ENCODE measurements at regions not wholly inside any gene's neighbourhood (a gene's known extent, or its start where the extent isn't known, plus 50 kb on each side); places are given as distances from the start of the nearest gene placed in this dataset.
A peak's percentile ranks its signal among the peaks of the same experiment; 100 is the strongest.

DNA sequence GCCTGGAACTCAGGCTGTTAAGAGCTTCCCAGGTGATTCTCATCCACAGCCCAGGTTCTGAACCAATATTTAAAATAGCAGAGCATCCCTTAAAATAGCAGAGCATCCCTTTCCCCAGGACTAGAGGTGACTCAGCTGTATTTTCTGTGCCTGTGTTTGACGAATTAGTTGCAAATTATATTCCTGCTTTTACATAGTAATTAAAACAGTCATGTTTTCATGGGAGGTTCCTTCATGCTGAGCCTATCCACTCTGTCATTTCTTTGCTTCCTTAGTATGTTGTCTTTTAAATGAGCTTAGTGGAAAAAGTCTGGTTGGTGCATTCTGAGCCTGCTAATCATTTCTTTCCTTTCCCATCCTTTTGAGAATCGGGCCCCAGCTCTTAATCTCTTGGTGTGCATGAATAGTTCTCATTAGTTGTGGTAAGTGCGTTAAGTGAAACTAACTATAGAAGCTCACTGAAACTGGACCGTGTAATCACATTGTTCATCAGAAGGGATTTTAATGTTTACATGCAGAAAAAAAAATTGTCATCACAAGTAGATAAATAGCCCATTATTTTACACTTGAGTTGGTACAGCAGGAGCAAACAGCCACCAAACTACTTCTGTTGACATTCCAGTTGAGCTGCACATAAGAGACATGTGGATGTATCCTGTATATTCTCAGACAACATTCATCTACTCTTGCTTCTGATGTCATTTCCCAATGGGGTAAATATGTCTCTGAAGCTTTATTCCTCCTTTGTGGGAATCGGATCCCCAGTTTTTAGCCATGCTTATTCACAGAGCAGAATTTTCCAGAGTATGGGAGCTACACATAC is 596.9 kb upstream of the WWC1 start:
- TF ChIP-seq, protein P1, sequence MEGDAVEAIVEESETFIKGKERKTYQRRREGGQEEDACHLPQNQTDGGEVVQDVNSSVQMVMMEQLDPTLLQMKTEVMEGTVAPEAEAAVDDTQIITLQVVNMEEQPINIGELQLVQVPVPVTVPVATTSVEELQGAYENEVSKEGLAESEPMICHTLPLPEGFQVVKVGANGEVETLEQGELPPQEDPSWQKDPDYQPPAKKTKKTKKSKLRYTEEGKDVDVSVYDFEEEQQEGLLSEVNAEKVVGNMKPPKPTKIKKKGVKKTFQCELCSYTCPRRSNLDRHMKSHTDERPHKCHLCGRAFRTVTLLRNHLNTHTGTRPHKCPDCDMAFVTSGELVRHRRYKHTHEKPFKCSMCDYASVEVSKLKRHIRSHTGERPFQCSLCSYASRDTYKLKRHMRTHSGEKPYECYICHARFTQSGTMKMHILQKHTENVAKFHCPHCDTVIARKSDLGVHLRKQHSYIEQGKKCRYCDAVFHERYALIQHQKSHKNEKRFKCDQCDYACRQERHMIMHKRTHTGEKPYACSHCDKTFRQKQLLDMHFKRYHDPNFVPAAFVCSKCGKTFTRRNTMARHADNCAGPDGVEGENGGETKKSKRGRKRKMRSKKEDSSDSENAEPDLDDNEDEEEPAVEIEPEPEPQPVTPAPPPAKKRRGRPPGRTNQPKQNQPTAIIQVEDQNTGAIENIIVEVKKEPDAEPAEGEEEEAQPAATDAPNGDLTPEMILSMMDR (conservative IDR thresholded peaks at IDR 0.05; ENCODE audit: low read depth, low read length): no peak
- no peak overlapping the region for H3K4me3 ChIP-seq (ENCODE audit: low read length)
- DNase-seq (ENCODE audit: low read depth): no peak

DNA sequence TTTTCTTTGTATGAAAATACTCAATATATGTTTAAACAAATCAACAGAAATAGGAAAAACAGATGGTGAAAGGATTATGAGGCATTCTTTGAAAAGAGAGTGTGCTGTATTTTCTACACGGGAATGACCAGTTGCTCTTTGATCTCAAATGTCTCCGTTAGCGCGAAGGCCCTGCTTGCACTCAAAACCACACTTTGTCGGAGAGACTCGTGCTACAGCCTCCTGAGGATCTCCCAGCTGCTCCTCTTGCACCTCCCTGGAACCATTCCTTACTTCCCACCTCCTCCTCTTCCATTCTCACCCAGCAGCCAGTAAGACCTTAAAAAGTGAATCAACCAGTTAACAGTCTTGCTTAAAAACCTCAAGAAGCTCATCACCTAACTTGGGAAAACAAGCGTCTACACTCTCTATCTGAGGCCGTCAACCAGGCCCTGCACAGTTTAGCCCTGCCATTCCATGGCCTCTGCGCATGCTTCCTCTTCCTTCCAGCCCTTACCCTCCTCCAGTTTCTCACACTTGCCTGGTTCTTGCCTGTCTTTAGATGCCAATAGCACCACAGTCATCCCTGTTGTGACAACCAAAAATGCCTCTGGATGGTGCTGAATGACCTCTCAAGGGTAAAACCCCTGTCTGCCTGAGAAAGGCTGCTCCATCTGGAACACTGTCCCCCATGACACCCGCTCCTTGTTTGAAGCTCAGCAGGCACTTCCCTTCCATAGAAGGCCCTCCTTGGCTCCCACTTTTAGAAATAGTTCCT is 594.7 kb upstream of the WWC1 start:
- no peak overlapping the region for H3K4me3 ChIP-seq (ENCODE audit: low read length)
- DNase-seq (ENCODE audit: low read depth): no peak
- TF ChIP-seq, protein P1 (conservative IDR thresholded peaks at IDR 0.05; ENCODE audit: low read depth, low read length): no peak

DNA sequence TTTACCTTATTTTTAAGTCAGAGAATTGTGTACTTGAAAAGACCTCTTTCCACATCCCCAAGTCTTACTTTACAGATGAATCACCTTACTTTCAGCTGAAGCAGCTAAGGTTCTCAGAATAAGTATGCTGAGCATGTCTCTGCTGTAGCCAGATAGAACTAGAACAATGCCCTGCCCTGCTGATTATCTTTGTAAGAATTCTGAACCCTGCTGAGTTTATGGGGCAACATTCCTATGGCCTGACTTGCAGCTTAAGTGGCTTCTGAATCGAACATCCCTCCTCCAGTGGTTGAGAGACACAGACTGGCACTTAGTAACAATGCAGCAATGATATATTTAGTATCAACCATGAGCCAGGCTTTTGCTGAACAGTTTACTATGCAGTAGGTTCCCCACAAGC is 592.0 kb upstream of the WWC1 start:
- no peak overlapping the region for H3K4me3 ChIP-seq (ENCODE audit: low read length)
- TF ChIP-seq, protein P1 (conservative IDR thresholded peaks at IDR 0.05; ENCODE audit: low read depth, low read length): no peak
- DNase-seq (ENCODE audit: low read depth): peak; percentile 100

DNA sequence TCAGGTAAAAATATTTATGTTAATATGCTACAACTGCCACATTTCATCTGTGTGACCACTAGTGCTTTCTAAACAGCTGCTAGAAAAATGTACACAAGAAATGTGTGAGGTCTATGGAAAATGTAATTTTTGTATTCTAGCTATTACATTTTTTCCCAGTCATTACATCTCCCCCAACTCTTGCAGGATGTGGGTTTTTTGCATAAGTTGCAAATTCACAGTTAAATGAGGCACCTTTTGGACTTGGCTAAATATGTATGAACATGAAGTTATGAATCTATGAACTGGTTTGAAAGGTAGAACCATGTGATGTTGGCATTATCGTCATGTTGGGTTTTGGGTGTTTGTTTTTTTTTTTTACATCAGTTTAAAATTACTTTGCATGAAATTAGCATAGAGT is 590.4 kb upstream of the WWC1 start:
- TF ChIP-seq, protein P1 (conservative IDR thresholded peaks at IDR 0.05; ENCODE audit: low read depth, low read length): no peak
- DNase-seq (ENCODE audit: low read depth): no peak
- H3K4me3 ChIP-seq (ENCODE audit: low read length): no peak overlapping the region

DNA sequence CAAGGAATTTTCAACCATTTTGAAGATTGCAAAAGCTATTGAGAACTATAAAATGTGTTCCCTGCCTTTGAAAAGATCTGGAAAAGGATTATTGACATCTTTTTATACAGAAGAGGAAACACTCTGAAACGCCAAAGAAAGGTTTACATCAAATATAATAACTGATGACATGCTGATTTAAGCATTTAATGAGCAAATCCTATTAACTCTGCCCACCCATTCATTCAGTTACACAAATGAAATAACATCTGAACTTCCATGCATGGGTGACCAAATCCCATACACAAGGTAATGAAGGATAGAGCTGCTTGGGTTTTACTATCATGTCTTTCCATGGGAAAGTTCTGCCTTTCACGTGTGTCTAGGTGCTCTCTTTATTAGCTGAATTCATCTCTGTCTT is 589.4 kb upstream of the WWC1 start:
- TF ChIP-seq, protein P1 (conservative IDR thresholded peaks at IDR 0.05; ENCODE audit: low read depth, low read length): no peak
- no peak overlapping the region for H3K4me3 ChIP-seq (ENCODE audit: low read length)
- peak; percentile 56 for DNase-seq (ENCODE audit: low read depth)

DNA sequence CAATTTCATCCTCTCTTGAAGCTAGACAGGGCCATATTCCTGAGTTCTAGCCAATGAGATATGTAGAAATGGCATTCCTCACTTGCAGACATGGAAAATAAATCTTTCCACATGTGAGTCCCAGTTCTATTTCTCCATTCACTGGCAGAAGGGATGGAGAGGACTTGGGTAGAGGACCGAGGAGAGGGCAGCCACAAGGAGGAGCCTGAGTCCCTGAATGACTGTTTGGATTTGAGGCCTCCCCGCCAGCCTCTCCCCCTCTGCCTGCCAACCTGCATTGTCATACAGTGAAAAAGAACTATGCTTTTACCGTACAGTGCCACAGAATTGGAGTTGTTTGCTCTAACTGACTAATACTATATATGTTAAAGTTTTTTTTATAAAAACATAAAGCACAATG is 583.0 kb upstream of the WWC1 start:
- TF ChIP-seq, protein P1 (conservative IDR thresholded peaks at IDR 0.05; ENCODE audit: low read depth, low read length): no peak
- no peak overlapping the region for H3K4me3 ChIP-seq (ENCODE audit: low read length)
- no peak for DNase-seq (ENCODE audit: low read depth)
